Esophagus muscularis mucosa (tissue), 4 donors: ENCODE measurements at regions not wholly inside any gene's neighbourhood (a gene's known extent, or its start where the extent isn't known, plus 50 kb on each side); places are given as distances from the start of the nearest gene placed in this dataset.
"Not testable (repeated sequence)": the region's sequence is repeated elsewhere in the genome, so short reads cannot be mapped to it uniquely, and the experiment has no call there.

Source experiments
- DNase-seq: peaks from one replicate; pipeline ENCODE4 v3.0.0-alpha.2; 2017; ENCODE audit errors: extremely low spot score
- H3K27ac ChIP-seq, 4 donors: fragments of 200-600 bp; sonication (generic); replicated peaks in 1 of 4; 1 replicate in 3 of 4; 2 replicates in 1 of 4; pipeline ENCODE4 v1.5.1; 2016 to 2019; ENCODE audit warnings: mild to moderate bottlenecking in 1 of 4
- H3K27me3 ChIP-seq, 4 donors: fragments of 200-600 bp; sonication (generic); one replicate each; pipeline versions ENCODE4 v1.5.1 to v1.6.0; 2016 to 2019
- H3K36me3 ChIP-seq, 4 donors: fragments of 200-600 bp; sonication (generic); one replicate each; pipeline ENCODE4 v1.5.1; 2016 to 2019
- H3K4me1 ChIP-seq, 4 donors: fragments of 200-600 bp; sonication (generic); one replicate each; pipeline ENCODE4 v1.5.1; 2016 to 2019
- H3K4me3 ChIP-seq, 4 donors: fragments of 200-600 bp; sonication (generic); 1 replicate in 2 of 4; 2 replicates in 2 of 4; pipeline ENCODE4 v1.5.1; 2016 to 2019; ENCODE audit warnings: mild to moderate bottlenecking in 4 of 4, moderate library complexity in 1 of 4
- H3K9me3 ChIP-seq, 4 donors: fragments of 200-600 bp; sonication (generic); 1 replicate in 3 of 4; 2 replicates in 1 of 4; pipeline ENCODE4 v1.5.1; 2016 to 2019
- CTCF ChIP-seq, 3 experiments: fragments of 200-600 bp in 2 of 3; fragments of 450-650 bp in 1 of 3; sonication (generic) in 2 of 3; IDR thresholded peaks; one replicate each; pipeline ENCODE4 v1.5.1; 2017 to 2019; ENCODE audit warnings: antibody characterized with exemption in 3 of 3, mild to moderate bottlenecking in 2 of 3, moderate library complexity in 1 of 3
- EP300 ChIP-seq: sonication (generic); formaldehyde crosslinking; IDR thresholded peaks from one replicate; pipeline ENCODE4 v1.6.1; 2017; ENCODE audit warnings: antibody characterized with exemption
- POLR2A ChIP-seq: fragments of 450-650 bp; IDR thresholded peaks from one replicate; pipeline ENCODE4 v1.6.1; 2017; ENCODE audit warnings: antibody characterized with exemption, moderate library complexity, mild to moderate bottlenecking, low read depth
- POLR2AphosphoS5 ChIP-seq, 2 donors: sonication (generic); formaldehyde crosslinking; IDR thresholded peaks; one replicate each; pipeline ENCODE4 v1.6.1; 2017; ENCODE audit warnings: antibody characterized with exemption in 2 of 2
- whole genome bisulfite sequencing: methylation state at CpG from one replicate; pipeline ENCODE4 v1.1.5; 2018; 5-methylcytosine and 5-hydroxymethylcytosine counted together
- intact Hi-C: fragments of 100-400 bp; cut with DNase I; formaldehyde crosslinking; loops from one replicate; pipeline ENCODE4 v1.15.1; 2023

DNA sequence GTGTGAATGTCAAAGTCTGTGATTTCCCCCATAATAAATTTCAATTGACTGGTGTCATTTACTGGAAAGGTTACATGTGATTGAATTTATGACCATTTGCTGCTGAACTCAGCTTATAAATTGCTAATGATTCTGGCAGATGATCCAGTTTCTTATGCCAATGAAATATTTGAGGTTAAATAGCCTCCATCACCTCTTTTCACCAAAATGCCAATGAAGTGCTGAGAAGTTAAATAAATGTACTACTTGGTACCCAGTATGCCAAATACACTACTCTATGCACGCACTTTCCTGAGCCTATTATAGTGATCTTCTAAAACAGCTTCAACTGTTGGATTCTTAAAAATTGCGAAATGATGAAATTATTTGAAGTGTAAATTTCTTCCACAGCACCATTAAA lies 741.4 kb downstream of the PLA2G4A start:
- Histone ChIP-seq H3K9me3 (no peaks in the 10 kb centered on the region), H3K4me3 (no peak overlapping the region), H3K36me3 (no peaks in the 10 kb centered on the region), H3K4me1 (no peaks in the 10 kb centered on the region), H3K27me3 (no peaks in the 10 kb centered on the region), H3K27ac (no peak overlapping the region)
- intact Hi-C loops = no loop called here
- 88% methylated on average over 2 of the region's 2 CpGs for WGBS
- DNase-seq = no peak
- TF ChIP-seq CTCF (IDR thresholded peaks at IDR 0.05) (no peak), EP300 (no peak), POLR2A (no peak), POLR2AphosphoS5 (IDR thresholded peaks at IDR 0.05) (no peak)

- 58% methylated on average over 1 of the region's 1 CpG for WGBS
- Histone ChIP-seq H3K27ac (no peak overlapping the region), H3K4me1 (no peaks in the 10 kb centered on the region), H3K36me3 (no peaks in the 10 kb centered on the region), H3K4me3 (no peak overlapping the region), H3K27me3 (no peaks in the 10 kb centered on the region), H3K9me3 (no peaks in the 10 kb centered on the region)
- no peak for DNase-seq
- intact Hi-C loops = no loop called here
- TF ChIP-seq POLR2AphosphoS5 (IDR thresholded peaks at IDR 0.05) (no peak), POLR2A (no peak)
Observed at GRCh38 chr1:187577610-187578009, 748.9 kb downstream of the PLA2G4A start.

DNA sequence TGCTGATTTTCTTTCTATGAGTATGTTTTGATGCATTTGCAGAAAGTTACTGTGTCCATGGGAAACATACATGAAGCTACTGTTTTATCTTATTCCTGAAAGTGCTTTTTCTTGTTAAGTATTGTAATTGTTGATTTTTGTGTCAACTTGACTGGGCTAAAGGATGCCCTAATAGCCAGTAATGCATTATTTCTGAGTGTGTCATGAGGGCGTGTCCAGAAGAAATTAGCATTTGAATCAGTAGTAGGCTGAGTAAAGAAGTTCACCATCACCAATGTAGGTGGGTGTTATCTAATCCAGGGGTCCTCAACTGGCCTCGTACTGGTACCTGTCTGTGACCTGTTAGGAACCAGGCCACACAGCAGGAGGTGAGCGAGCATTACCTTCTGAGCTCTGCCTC lies 760.2 kb downstream of the PLA2G4A start:
- H3K27me3 ChIP-seq = no peaks in the 10 kb centered on the region
- no peaks in the 10 kb centered on the region for H3K36me3 ChIP-seq
- WGBS = 88% methylated on average over 2 of the region's 3 CpGs
- H3K4me3 ChIP-seq = no peak overlapping the region
- no peak for DNase-seq
- TF ChIP-seq POLR2A (no peak), CTCF (IDR thresholded peaks at IDR 0.05) (no peak), POLR2AphosphoS5 (IDR thresholded peaks at IDR 0.05) (no peak), EP300 (no peak)
- no peaks in the 10 kb centered on the region for H3K9me3 ChIP-seq
- no peak overlapping the region for H3K27ac ChIP-seq
- H3K4me1 ChIP-seq = peaks cover 0 to 14% (median 4%) of the 10 kb centered on the region in 4 donors
- intact Hi-C loops = no loop called here

DNA sequence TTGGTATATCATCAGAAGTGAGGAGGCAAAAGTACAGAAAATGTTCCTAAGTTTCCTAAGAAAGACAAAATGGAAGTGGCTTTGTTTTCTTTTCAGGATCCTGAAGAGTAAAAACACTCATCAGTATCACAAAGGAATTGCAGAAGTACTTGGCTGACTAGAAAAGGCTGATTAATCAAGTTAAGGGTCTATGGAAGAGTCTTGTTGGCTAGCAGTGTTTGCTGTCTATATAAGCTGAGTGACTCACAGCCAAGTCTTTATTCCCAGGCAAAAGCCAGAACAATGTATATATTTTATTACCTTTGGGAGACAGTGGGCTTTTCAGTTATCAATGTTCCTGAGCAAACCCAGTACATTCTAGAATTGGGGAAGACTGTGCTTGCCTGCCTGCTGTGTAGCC lies 777.0 kb downstream of the PLA2G4A start:
- intact Hi-C loops = no loop called here

GRCh38 chr1:187615853-187616735 lies 787.3 kb downstream of the PLA2G4A start:
- H3K27ac ChIP-seq, H3K9me3 ChIP-seq, DNase-seq, intact Hi-C loops, H3K4me1 ChIP-seq, H3K27me3 ChIP-seq, H3K36me3 ChIP-seq, H3K4me3 ChIP-seq: not testable (repeated sequence)
- WGBS = 93% methylated on average over 13 of the region's 55 CpGs

More for the DNA sequence above, 777.0 kb downstream of the PLA2G4A start:
- no peak for DNase-seq
- Histone ChIP-seq H3K36me3 (no peaks in the 10 kb centered on the region), H3K9me3 (peaks cover 0 to 7% (median 2%) of the 10 kb centered on the region in 4 donors), H3K4me3 (no peak overlapping the region), H3K27me3 (no peaks in the 10 kb centered on the region), H3K27ac (no peak overlapping the region), H3K4me1 (no peaks in the 10 kb centered on the region)
- TF ChIP-seq POLR2A (no peak), EP300 (no peak), CTCF (IDR thresholded peaks at IDR 0.05) (no peak), POLR2AphosphoS5 (IDR thresholded peaks at IDR 0.05) (no peak)

- H3K4me1 ChIP-seq, DNase-seq, H3K36me3 ChIP-seq, H3K9me3 ChIP-seq, intact Hi-C loops, H3K4me3 ChIP-seq, H3K27ac ChIP-seq, H3K27me3 ChIP-seq: not testable (repeated sequence)
- 85% methylated on average over 9 of the region's 21 CpGs for WGBS
Observed at GRCh38 chr1:187616830-187617229, 788.1 kb downstream of the PLA2G4A start.
